T-helper 1 cell treated with Interleukin-12 subunit alpha and Interleukin-12 subunit beta and Interleukin-4 antibody, amounts not matched to agents 30 ng/mL and 1 ng/mL, for 36 hours (primary cell): ENCODE measurements at regions not wholly inside any gene's neighbourhood (a gene's known extent, or its start where the extent isn't known, plus 50 kb on each side); places are given as distances from the start of the nearest gene placed in this dataset.

Source experiments
- intact Hi-C: fragments of 100-400 bp; cut with micrococcal nuclease; formaldehyde crosslinking; loops from one replicate; pipeline ENCODE4 v1.15.1; 2024

DNA sequence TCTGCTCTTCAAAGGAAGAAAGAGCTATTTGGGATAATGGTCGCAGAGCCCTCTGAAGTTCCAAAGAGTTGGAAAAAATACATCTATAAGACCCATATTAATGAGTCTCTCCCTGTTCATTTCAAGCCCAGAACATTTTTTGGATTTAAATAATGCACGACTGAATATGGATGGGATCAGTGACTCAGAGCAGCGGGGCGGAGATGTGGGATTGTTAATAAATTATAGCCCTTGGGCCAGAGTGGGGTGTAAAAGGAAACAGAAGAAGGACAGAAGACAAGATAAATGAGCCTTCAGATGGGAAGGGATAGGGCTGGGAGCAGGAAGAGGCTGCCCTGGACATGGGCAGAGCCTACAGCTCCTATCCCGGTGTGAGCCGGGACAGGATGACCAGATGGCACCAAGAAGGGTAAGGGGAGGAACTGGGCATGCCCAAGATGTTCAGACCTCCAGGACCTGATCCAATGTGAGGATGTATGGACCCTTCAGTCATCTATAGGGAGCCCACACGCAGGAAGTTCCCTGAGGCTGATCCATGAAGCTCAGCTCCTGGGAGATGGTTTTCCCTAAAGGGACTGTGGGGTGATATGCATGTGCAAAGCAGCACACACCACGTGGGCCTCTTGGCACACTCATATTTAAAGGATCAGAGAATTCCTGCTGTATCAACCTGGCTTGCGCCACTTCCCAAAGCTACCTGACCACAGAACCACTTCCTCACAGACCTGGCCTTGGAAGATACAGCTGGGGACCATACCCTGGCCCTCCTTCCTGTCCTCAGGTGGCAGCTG is 96.1 kb upstream of the PLXNA4 start:
- intact Hi-C loops, result no loop called here

DNA sequence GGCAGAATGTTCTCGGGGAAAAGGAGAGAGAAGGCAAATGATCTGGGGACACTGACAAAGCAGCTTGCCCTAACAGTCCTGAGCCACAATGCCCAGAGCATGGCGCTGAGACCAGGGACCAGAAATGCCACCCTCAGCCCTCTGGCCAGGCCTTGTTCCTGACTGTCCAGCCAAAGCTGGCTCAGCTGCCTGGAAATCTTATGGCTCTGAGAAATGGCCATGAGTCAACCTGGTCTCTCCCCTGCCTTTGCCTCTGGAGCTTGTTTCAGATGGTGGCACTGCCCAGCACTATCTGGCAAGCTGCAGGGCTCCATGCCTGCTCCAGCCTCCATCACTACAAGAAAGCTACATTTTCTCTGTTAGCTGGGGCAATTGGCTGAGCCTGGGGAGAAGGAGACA is 90.5 kb upstream of the PLXNA4 start:
- intact Hi-C loops, result loop anchor here (1.0 to 2.0 kb wide), 2 partner anchors 11 to 236 kb away; no protein-coding TSS in a partner anchor

DNA sequence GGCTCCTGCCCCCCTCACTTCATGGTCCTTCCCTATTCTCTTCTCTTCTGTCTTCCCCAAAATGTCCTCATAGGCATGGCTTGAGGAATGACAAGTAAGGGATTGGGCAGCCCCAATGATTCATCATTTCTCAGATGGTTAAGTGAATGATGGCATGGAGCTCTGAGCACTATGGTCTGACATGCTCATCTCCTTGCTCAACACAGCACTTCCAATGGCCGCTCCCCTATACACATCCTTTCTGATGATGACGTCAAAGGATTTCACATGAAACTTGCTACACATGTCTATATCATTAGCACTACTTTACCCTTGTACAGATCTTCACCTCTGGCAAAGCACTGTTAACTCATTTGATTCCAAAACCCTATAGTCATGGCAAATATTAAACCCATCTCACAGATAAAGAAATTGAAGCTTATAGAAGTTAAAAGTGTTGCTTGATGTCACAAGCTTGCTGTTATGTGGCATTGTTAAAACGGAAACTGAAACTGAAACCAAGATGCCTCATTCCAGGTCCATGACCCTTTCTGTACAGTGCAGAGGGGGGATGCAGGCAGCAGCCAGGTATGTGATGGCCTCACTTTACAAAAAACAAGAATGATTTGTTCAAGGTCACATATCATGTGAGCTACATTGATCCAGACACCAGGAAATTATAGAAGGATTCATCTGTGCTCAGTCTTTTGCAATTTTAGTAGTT is 90.0 kb upstream of the PLXNA4 start:
- intact Hi-C loops, result loop anchor here (1.0 to 2.0 kb wide), 2 partner anchors 11 to 235 kb away; no protein-coding TSS in a partner anchor

DNA sequence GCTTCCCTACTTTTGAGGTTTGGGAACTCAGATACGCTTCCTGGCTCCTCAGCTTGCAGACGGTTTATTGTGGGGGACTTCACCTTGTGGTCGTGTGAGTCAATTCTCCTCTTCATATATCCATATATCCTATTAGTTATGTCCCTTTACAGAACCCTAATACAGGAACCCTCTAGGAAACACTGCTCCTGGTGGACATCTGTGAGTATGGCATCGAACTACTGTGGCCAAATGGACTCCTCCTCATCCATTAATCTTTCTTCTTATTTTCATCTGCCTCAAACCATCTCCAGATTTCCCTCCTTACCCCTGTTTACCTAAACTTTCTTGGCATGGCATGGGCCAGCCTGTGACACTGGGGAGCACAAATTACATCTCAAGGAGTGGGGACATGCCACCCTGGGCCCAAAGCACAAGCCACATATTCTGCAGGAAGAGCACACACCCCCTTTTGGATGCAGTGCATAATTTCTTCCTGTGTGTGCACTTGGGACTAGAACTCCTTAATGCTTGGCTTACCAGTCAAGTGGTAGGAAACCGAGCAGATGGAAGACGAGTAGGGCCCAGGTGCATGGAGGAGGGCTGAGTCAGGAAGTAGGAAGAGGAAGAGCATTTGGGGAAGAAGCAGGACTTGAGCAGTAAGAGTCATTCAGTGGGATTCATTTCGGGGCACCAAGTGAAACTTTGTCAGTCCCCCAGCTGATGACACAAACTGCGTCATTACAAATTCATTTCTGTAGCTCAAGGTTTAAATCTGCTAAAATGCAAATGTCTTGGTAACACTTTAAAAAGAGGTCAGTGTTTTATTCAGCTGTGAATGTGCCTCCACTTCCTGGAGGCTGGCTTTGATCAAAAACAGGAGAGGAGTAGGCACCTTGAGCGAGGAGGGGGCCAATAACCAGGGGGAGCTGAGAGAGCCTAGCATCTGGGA is 80.8 kb upstream of the PLXNA4 start:
- intact Hi-C loops, result loop anchor here (5.0 to 10.0 kb wide), 3 partner anchors 115 to 1658 kb away; partner anchors contain the start of gene SLC35B4

DNA sequence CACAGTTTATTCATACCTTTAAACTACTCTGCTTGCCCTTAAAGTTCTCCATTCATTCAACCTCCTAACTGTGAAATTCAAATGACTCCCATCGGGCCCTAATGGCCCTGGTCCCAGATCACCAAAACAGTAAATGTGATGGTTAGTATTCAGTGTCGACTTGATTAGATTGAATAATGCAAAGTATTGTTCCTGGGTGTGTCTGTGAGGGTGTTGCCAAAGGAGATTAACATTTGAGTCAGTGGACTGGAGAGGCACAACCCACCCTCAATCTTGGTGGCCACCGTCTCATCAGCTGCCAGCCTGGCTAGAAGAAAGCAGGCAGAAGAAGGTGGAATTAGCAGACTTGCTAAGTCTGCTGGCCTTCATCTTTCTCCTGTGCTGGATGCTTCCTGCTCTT is 80.1 kb upstream of the PLXNA4 start:
- intact Hi-C loops, result loop anchor here (5.0 to 10.0 kb wide), 3 partner anchors 116 to 1658 kb away; partner anchors contain the start of gene SLC35B4

DNA sequence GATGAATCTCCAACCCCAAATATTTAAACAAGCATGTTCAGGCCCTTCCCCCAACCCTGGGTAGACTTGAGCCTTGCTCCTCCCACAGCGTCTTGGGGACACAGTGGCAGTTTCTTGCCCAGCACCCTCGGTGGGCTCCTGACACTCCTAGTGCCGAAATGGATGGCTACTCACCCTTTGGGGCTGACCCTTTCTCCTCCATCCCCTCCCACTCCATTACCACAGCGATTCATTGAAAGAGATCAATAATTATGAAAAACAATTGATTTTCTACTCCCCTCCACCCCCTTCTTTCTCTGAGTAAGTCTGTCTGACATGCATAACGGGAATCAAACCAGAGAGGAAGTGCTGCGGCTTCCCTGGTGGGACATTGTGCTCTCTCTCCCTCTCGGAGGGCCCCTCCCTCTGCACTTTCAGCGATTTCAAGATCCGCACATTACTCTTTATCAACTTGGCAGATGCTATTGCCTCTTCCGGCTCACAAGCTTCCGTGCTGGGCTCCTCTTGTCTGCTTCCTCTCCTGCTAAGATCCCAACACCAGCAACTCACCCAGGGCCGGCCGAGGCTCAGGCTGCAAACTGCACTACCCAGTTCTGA is 79.0 kb upstream of the PLXNA4 start:
- intact Hi-C loops, result loop anchor here (1.0 to 10.0 kb wide), 8 partner anchors 11 to 1660 kb away; partner anchors contain the start of genes CHCHD3, EXOC4 and SLC35B4

DNA sequence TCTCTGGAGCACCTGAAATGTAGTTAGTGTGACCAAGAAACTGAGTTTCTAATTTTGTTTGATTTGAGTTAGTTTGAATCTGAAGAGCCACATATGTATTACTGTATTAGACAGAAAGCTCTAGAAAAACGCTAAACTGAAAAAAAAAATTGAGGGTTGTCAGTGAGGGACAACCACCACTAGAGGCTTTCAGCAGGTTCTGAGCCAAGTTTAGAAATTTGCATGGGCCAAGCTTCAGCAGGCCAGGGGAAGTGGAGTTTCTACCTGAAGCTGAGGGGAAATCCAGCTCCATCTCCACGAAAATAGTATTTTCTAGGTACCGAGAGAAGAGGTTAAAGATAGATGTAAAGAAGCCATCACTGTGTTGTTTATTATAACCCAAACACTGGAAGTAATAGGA is 77.9 kb upstream of the PLXNA4 start:
- intact Hi-C loops, result loop anchor here (1.0 to 10.0 kb wide), 4 partner anchors 223 to 1661 kb away; partner anchors contain the start of gene SLC35B4

DNA sequence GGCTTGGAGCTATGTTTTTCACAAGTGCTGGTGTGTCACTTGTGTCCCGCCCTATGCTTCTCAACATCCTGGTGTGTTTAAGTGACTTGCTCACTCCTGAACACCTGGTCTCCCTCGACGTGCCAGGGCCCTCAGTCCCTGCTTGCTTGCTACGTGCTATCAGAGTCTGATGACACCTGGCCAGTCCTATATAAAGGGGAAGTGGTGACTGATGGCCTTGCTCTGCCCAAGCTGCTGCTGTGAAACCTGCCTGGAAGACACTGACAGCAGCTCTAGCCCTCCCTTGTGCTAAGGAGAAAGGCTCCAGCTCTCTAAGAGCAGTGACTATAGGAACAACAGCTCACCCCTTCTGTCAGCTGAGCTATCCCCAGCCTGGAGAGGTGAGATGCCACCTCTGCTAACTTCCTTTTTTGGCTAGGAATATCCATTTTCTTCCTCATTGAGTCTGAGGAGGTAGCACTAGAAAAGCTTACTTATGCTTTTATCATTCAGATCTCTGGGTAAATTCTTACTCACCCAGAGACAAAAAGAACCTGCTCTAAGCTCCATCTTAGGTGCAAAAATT is 77.2 kb upstream of the PLXNA4 start:
- intact Hi-C loops, result loop anchor here (10.0 kb wide), 2 partner anchors 231 to 1661 kb away; partner anchors contain the start of gene SLC35B4

DNA sequence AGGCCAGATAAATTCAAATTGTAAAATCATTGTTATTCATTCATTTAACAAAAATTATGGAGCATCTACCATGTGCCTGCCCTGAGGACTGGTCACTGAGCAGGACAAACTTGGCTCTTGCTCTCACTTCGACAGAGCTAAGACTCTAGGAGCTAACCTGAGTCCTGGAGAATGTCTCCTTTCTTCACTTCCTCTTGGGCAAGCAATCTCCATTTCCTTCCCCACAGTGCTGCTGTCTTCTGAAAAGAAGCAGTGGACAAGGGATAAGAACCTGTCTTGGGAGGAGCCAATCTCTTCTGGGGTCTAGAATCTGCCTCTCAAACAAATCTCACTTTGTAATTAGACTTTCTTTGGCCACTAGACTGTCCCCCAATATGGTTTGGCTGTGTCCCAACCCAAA is 76.2 kb upstream of the PLXNA4 start:
- intact Hi-C loops, result loop anchor here (10.0 kb wide), 2 partner anchors 232 to 1662 kb away; partner anchors contain the start of gene SLC35B4

DNA sequence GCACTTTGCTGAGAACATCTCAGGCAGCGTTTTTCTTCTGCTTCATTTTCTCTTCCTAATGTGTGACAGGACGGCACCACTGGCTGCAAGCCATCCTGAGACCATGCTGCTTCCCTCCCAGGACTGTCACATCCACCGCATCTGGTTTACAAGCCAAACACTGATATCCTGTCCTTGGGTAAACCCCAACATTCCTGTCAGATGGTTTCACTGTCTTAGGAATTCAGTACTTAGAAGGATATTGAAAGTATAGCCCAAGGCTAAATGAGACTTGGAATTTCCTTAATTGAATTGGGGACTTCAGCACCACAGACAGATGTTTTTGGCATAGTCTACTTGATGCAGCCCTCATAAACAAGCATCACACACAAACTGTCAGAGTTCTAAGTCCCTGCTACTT is 74.2 kb upstream of the PLXNA4 start:
- intact Hi-C loops, result loop anchor here (10.0 kb wide), 2 partner anchors 234 to 1664 kb away; partner anchors contain the start of gene SLC35B4

DNA sequence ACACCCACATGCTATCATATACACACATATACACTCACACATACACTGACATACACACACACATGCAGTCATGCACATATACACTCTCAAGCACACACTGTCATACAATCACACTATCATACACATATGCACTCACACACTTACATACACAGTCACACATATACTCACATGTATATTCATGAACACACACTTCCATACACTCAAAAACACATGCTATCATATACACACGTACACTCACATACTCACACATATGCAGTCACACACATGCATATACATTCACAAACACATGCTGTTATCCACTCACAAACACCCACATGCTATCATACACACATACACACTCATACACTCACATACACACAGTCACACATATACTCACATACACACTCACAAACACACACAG is 71.0 kb upstream of the PLXNA4 start:
- intact Hi-C loops, result no loop called here

DNA sequence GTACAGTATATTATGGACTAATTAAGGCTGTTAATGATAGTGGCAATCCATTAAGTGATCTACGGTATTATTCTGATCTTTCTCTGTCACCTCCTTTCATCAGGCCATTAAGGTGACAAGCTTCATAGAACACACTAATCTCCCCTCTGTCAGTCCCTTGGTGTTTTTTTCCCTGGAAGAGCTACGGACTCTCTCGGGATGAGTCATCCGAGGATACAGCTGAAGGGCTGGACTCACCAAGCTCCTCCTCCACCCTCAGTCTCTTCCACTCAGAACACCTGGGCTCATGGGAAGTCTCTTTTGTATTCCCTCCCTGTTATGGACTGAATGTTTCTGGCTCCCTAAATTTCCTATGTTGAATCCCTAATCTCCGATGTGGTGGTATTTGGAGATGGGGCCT is 69.8 kb upstream of the PLXNA4 start:
- intact Hi-C loops, result no loop called here

DNA sequence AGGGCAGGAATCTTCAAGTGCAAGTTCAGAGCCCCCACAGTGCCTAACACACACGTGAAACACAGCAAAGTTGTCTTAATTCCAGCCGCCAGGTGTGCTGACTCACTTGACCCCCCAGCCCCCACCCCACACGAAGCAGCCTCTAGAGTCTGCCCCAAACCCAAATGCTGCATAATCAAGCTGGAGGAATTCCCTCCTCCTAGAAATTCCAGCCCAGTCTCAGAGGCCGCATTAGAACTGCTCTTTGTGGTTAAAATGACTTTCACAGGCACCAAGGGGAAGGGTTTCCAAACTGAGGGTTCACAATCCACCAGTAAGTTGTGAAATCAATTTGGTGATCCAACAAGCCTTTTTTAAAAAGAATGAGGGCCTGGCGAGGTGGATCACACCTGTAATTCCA is 67.0 kb upstream of the PLXNA4 start:
- intact Hi-C loops, result no loop called here

DNA sequence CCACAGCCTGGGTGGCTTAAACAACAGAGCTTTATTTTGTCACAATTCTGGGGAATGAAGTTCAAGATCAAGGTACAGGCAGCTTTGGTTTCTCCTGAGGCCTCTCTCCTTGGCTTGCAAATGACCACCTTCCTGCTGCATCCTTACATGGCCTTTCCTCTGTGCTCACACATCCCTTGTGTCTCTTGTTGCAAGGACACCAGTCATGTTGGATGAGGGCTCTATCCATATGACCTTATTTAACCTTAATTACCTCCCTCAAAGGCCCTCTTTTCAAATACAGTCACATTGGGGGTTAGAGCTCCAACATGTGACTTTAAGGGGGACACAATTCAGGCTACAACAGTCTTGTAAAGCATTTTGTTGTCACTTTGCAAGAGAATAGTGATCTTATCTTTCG is 65.0 kb upstream of the PLXNA4 start:
- intact Hi-C loops, result no loop called here

DNA sequence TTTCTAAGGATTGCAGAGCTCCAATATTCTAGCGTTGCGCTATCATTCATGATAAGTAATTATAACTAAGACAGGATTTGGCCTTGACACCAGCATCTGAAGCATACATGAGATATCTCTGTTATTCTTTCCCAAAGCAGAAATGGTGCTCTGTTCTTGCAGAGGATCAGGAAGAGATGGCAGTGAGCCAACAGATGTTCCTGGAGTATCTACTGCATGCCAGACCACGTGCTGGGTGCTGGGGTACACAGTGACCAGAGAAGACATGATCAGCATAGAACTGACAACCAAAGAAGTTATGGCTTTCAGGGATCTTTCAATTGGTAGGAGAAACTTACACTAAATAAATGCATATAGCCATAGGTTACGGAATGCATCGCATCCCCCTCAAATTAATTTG is 63.7 kb upstream of the PLXNA4 start:
- intact Hi-C loops, result no loop called here

DNA sequence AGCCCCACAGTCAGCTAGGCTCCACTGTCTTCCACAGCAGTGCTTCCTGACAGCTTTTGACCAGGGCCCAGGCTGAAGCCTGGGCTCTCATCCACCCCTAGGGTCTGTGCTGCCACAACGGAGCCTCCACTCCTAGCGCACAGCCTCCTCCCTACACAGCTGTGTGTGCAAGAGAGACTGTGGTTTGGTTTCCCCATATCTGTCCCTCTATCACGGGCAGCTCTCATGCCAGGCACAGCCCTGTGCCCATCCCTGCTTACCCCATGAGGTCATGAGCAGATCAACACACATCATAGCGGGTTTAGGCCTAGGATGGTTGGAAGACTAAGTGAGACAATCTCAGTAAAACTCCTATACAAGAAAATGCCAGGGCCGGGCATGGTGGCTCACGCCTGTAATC is 61.7 kb upstream of the PLXNA4 start:
- intact Hi-C loops, result no loop called here

DNA sequence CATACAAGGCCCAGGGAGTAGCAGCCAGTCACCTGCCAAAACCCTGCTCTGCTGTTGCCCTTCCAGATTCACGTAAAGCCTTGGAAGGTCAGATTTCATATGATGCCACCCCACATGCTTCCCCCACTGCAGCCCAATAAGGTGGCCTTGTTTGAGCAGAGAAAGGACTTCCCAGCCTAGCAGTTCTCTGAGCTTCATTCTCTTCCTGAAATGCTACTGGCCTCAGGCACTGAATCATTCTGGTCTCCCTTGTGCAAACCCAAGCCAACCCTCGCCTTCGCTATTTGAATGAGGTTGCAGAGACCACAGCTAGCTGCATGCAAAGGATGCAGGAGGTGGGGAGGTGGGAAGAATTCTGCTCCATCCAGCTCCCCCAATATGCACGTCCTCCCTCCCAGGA is 60.3 kb upstream of the PLXNA4 start:
- intact Hi-C loops, result no loop called here

DNA sequence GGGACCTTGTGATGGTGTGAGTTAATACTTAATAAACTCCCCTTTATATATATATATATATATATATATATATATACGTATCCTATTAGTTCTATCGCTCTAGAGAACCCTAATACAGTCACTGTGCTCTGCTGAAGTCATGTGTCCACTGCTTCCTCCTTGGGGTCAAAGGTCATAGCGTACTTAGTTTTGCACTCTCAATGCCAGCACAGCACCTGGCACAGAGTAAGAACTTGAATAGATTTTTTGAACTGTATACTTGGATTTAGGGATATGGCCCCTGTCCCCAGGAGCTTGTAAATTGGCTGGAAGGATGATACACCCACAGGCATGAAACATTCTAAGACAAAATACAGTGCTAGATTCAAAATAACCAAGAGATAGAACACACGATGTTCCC is 58.9 kb upstream of the PLXNA4 start:
- intact Hi-C loops, result no loop called here

DNA sequence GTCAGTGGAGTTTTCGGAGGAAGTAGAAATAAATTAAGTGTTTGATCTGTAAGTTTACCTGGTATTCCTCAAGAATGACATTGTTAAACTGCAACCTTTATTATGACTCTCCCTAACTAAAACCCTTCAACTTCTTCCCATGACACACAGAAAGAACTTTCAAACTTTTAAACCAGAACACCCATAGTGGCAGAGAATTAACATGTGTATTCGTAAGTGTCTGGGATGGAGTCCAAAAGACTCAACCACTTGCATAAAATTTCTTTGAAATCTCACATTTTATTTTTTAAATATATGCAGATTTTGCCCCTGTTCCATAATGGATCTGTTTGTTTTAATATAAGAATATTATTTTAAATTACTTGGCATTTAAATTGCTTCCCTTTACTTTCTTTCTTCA is 54.6 kb upstream of the PLXNA4 start:
- intact Hi-C loops, result no loop called here
